Mucosa of descending colon (tissue), 3 donors: ENCODE measurements at regions not wholly inside any gene's neighbourhood (a gene's known extent, or its start where the extent isn't known, plus 50 kb on each side); places are given as distances from the start of the nearest gene placed in this dataset.

Source experiments
- ATAC-seq: fragments of 200-7000 bp; cut with Tn5 transposase; one replicate; pipeline ENCODE4 v1.9.1; 2020; ENCODE audit warnings: mild to moderate bottlenecking, moderate library complexity
- DNase-seq, 3 donors: peaks; one replicate each; pipeline ENCODE4 v3.0.0-alpha.2; 2020
- H3K36me3 ChIP-seq: fragments of 200-600 bp; one replicate; pipeline ENCODE4 v1.8.0; 2021; ENCODE audit warnings: low read depth, mild to moderate bottlenecking
- H3K4me1 ChIP-seq: fragments of 200-600 bp; one replicate; pipeline ENCODE4 v1.8.0; 2021; ENCODE audit warnings: low read depth, mild to moderate bottlenecking
- H3K4me3 ChIP-seq: fragments of 200-600 bp; one replicate; pipeline ENCODE4 v1.8.0; 2021; ENCODE audit warnings: mild to moderate bottlenecking
- H3K9me3 ChIP-seq: fragments of 200-600 bp; one replicate; pipeline ENCODE4 v1.8.0; 2021; ENCODE audit warnings: mild to moderate bottlenecking
- intact Hi-C, 2 donors: fragments of 100-400 bp; cut with DNase I in 1 of 2; cut with micrococcal nuclease in 1 of 2; formaldehyde crosslinking; loops; one replicate each; pipeline versions ENCODE4 v1.11.0 to v1.11.1; 2022; cut with DNase I, micrococcal nuclease
- TF ChIP-seq, protein P1 (sequence below): fragments of 200-600 bp; IDR thresholded peaks from one replicate; pipeline ENCODE4 v1.8.0; 2022; ENCODE audit warnings: antibody characterized with exemption, mild to moderate bottlenecking
- donor health status: DM: no; HTN: no; CAD: no; lungs with moderate emphysema.
- donor health status: DM: no; HTN: no; CAD: no.
- donor health status: DM: no; HTN: yes; CAD: no.

DNA sequence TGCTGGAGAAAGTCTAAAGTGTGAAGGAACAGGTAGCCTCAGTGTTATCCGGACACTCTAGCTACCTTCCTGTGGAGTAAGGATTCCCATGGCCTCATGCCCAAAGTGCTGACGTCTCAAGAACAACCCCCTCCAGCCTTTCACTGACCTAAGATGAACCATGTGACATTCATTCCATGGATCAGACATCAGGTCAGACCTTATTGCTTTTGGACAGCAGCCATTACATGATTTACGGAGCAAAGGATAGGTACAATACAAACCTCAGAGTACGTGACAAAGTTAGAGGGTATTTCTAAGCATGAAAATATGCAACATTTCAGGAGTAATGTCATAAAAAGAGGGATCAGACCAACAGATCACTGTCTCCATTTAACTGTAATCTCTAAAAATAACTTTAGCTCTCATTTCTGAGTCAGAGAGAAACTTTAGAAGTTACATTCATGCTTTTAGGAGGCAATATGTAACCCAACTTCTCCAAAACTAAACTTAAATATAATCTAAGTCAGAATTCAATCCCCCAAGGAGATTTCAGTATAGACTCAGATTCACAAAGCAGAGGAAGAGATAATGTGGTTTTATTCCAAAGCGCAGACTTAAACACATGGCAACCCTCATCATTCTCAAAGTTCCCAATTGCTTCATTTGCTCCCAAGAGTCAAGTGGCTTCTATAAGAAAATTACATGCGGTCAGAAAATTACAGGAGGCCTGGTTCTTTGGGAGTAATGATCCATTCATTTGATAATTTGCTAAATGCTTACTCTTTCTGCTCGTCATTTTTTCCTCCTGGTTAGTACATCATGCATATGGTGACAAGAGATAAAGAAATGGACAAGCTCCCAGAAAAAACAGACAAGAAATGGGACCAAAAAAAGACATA is 280.4 kb downstream of the SETD4 start:
- intact Hi-C loops: no loop called here
- Histone ChIP-seq H3K4me1 (no peaks in the 10 kb centered on the region), H3K36me3 (no peaks in the 10 kb centered on the region), H3K9me3 (no peaks in the 10 kb centered on the region), H3K4me3 (no peak overlapping the region)
- no peak for DNase-seq
- no peak for ATAC-seq
- TF ChIP-seq, protein P1, sequence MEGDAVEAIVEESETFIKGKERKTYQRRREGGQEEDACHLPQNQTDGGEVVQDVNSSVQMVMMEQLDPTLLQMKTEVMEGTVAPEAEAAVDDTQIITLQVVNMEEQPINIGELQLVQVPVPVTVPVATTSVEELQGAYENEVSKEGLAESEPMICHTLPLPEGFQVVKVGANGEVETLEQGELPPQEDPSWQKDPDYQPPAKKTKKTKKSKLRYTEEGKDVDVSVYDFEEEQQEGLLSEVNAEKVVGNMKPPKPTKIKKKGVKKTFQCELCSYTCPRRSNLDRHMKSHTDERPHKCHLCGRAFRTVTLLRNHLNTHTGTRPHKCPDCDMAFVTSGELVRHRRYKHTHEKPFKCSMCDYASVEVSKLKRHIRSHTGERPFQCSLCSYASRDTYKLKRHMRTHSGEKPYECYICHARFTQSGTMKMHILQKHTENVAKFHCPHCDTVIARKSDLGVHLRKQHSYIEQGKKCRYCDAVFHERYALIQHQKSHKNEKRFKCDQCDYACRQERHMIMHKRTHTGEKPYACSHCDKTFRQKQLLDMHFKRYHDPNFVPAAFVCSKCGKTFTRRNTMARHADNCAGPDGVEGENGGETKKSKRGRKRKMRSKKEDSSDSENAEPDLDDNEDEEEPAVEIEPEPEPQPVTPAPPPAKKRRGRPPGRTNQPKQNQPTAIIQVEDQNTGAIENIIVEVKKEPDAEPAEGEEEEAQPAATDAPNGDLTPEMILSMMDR: no peak

DNA sequence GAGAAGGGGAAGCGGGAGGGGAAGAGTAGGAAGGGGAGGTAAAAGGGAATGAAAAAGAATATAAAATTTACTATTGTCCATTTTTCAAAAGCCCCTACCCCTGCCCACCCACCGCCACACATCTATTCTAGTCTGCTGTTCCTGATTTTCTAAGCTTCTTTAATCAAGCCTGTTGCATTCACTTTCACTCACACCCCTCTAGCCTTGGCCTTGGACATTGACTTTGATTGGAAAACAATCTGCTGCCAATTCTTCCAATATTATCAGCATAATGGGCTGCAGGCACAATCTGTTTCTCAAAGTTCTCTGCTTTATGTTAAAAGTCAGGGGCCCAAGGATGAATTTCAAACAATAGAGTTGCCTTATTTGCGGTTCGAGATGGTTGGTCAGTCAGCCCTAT is 281.2 kb downstream of the SETD4 start:
- TF ChIP-seq, protein P1: no peak
- intact Hi-C loops: no loop called here
- Histone ChIP-seq H3K9me3 (no peaks in the 10 kb centered on the region), H3K4me1 (no peaks in the 10 kb centered on the region), H3K36me3 (no peaks in the 10 kb centered on the region), H3K4me3 (no peak overlapping the region)
- ATAC-seq (no peak), DNase-seq (no peak)

DNA sequence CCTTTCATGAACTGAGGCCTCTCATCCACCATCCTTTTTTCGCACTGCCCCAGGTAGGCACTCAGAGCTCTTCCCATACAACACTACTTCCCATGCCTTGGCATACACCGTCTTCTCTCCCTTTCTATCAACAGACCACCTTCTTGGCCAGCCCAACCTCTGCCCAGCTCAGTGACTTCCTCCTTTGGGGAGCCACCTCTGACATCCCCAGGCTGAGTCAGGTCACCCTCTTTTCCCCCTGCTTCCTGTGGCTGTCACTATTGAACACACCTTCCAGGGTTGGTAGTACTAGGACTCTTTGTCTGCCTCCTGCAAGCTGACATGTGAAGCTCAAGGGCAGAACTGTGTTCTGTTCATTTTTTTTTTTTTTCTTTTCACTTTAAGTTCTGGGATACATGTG is 283.2 kb downstream of the SETD4 start:
- intact Hi-C loops: no loop called here
- ATAC-seq: no peak
- TF ChIP-seq, protein P1: no peak
- no peaks in the 10 kb centered on the region for H3K4me1 ChIP-seq
- no peak for DNase-seq
- H3K36me3 ChIP-seq: no peaks in the 10 kb centered on the region
- no peaks in the 10 kb centered on the region for H3K9me3 ChIP-seq
- H3K4me3 ChIP-seq: no peak overlapping the region

DNA sequence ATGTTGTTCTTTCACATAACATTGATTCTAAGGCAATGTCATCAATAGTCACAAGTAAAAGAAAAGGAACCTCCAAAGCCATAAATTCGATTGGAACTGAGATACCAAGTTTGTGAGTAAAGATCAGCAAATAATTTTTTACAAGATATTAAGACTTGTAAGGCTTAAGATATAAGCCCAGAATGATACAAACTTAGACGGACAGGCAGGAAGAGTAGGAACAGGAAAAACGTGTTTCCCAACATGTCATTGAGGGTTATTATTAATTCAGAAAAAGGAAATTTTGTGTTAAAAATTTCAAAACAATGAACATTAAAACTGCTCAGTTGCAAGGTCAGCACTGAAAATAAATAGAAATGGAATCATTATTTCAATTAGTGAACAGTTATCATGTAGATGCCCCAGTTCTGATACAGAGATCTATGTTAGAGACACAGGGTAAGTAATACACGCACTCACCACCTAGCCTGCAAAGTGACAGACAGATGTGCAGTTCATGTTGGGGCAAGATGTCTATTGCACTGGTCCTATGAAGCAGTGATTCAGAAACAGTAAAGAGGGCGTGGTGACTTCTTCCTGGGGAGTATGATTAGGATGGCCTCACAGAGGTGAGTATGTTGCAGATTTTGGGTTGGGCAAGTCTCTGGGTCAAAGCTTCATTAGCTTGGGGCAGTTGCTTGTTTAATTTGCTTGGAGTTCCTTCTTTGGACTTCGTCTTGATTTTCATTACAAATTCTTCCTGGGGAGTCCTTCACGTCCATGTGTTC is 284.4 kb downstream of the SETD4 start:
- no peaks in the 10 kb centered on the region for H3K9me3 ChIP-seq
- H3K4me3 ChIP-seq: no peak overlapping the region
- TF ChIP-seq, protein P1: no peak
- intact Hi-C loops: no loop called here
- ATAC-seq (no peak), DNase-seq (no peak)
- no peaks in the 10 kb centered on the region for H3K36me3 ChIP-seq
- no peaks in the 10 kb centered on the region for H3K4me1 ChIP-seq

DNA sequence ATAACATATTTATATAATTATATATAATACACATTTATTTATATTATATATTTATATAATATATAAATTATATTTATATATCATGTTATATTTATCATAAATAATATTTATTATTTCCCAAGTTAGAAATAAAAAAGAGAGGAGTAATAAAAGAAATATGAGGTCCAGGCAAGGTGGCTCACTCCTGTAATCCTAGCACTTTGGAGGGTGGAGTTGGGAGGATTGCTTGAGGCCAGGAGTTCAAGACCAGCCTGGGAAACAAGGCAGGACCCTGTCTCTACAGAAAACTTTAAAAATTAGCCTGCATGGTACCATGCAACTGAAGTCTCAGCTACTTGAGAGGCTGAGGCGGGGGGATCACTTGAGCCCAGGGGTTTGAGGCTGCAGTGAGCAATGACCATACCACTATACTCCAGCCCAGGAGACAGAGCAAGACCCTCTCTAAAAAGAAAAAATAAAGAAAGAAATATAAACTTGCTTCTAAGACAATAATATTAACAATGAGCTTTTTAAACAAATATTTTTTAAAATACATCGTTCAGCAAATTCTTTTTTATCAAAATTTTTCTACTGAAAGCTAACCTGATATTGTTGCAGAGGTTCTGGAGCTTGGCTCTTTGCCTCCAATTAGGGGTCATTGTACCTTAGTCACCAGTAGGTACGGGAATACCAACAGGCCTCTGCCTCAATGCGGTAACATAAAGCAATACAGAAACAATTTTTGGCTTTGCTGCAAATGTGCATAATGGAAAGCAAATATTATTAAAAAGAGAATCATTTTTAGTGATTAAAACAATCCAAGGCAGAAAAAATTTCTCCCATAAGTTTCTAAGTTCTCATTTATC is 290.0 kb downstream of the SETD4 start:
- TF ChIP-seq, protein P1: no peak
- intact Hi-C loops: no loop called here
- Histone ChIP-seq H3K4me1 (no peaks in the 10 kb centered on the region), H3K9me3 (no peaks in the 10 kb centered on the region), H3K36me3 (no peaks in the 10 kb centered on the region), H3K4me3 (no peak overlapping the region)
- ATAC-seq: no peak
- no peak for DNase-seq
